GM12878 (cell line): ENCODE measurements at regions not wholly inside any gene's neighbourhood (a gene's known extent, or its start where the extent isn't known, plus 50 kb on each side); places are given as distances from the start of the nearest gene placed in this dataset.

ENCODE experiments used
- HDAC2 ChIP-seq: fragments of 200-600 bp; sonication (generic); IDR thresholded peaks from 2 replicates; pipeline ENCODE4 v1.6.1; 2017
- NBN ChIP-seq: fragments of 450-650 bp; IDR thresholded peaks from 2 replicates; pipeline ENCODE4 v1.6.1; 2016
- POLR2A ChIP-seq: IDR thresholded peaks from 2 replicates; pipeline ENCODE4 v1.6.1; 2011; ENCODE audit warnings: low read depth, mild to moderate bottlenecking, low read length
- POLR2AphosphoS5 ChIP-seq: IDR thresholded peaks from 2 replicates; pipeline ENCODE4 v1.6.1; 2011; ENCODE audit warnings: mild to moderate bottlenecking, low read length, inconsistent platforms
- REST ChIP-seq: IDR thresholded peaks from 2 replicates; pipeline ENCODE4 v1.6.1; 2012; ENCODE audit warnings: mild to moderate bottlenecking, low read depth, low read length
- YY1 ChIP-seq: IDR thresholded peaks from 2 replicates; pipeline ENCODE4 v1.6.1; 2011; ENCODE audit warnings: low read depth, mild to moderate bottlenecking, low read length
- ZNF274 ChIP-seq: IDR thresholded peaks from one replicate; pipeline ENCODE4 v1.8.0; 2011; ENCODE audit not compliant: insufficient read length, insufficient read depth
- TF ChIP-seq, protein P1 (sequence below): IDR thresholded peaks from 2 replicates; pipeline ENCODE4 v1.6.1; 2011; ENCODE audit warnings: mild to moderate bottlenecking, low read depth, low read length, moderate library complexity; ENCODE audit not compliant: insufficient replicate concordance
- TF ChIP-seq, protein P2 (sequence below), 3 experiments: IDR thresholded peaks in 2 of 3; conservative IDR thresholded peaks in 1 of 3; 2 replicates each; pipeline ENCODE4 v1.5.1; 2011; ENCODE audit warnings: low read depth in 3 of 3, low read length in 3 of 3, mild to moderate bottlenecking in 3 of 3, control low read depth in 2 of 3, moderate library complexity in 2 of 3, inconsistent platforms in 1 of 3, mixed read lengths in 1 of 3; ENCODE audit not compliant: control insufficient read depth in 2 of 3, insufficient read depth in 1 of 3; ENCODE audit errors: extremely low read depth in 1 of 3

- TF ChIP-seq ZNF274 (no peak), REST (no peak), HDAC2 (no peak), NBN (no peak), POLR2A (no peak), YY1 (no peak), POLR2AphosphoS5 (no peak)
- TF ChIP-seq, protein P1, sequence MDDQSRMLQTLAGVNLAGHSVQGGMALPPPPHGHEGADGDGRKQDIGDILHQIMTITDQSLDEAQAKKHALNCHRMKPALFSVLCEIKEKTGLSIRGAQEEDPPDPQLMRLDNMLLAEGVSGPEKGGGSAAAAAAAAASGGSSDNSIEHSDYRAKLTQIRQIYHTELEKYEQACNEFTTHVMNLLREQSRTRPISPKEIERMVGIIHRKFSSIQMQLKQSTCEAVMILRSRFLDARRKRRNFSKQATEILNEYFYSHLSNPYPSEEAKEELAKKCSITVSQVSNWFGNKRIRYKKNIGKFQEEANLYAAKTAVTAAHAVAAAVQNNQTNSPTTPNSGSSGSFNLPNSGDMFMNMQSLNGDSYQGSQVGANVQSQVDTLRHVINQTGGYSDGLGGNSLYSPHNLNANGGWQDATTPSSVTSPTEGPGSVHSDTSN = no peak
- TF ChIP-seq, protein P2, sequence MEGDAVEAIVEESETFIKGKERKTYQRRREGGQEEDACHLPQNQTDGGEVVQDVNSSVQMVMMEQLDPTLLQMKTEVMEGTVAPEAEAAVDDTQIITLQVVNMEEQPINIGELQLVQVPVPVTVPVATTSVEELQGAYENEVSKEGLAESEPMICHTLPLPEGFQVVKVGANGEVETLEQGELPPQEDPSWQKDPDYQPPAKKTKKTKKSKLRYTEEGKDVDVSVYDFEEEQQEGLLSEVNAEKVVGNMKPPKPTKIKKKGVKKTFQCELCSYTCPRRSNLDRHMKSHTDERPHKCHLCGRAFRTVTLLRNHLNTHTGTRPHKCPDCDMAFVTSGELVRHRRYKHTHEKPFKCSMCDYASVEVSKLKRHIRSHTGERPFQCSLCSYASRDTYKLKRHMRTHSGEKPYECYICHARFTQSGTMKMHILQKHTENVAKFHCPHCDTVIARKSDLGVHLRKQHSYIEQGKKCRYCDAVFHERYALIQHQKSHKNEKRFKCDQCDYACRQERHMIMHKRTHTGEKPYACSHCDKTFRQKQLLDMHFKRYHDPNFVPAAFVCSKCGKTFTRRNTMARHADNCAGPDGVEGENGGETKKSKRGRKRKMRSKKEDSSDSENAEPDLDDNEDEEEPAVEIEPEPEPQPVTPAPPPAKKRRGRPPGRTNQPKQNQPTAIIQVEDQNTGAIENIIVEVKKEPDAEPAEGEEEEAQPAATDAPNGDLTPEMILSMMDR (IDR thresholded peaks at IDR 0.05 in 2 of 3, conservative IDR thresholded peaks at IDR 0.05 in 1 of 3; ENCODE audit: control insufficient read depth in 2 of 3, extremely low read depth in 1 of 3, insufficient read depth in 1 of 3, low read depth in 3 of 3, low read length in 3 of 3) = no peak; a peak in 1 of 6 replicates
Observed at GRCh38 chr5:109589986-109590385, 99.7 kb upstream of the MAN2A1 start.
